Neural cell (in vitro differentiated cells): ENCODE measurements at regions not wholly inside any gene's neighbourhood (a gene's known extent, or its start where the extent isn't known, plus 50 kb on each side); places are given as distances from the start of the nearest gene placed in this dataset.

Source experiments
- H2AFZ ChIP-seq: fragments of 200-600, 300-800 bp; sonication (generic), shearing (Covaris generic); 2 replicates; pipeline ENCODE4 v1.6.0; 2014; ENCODE audit warnings: low read depth, mild to moderate bottlenecking, antibody characterized with exemption, low read length, moderate library complexity
- H3F3A ChIP-seq: fragments of 200-600 bp; shearing (Covaris generic); 2 replicates; pipeline ENCODE4 v1.6.1; 2016; ENCODE audit warnings: mild to moderate bottlenecking, moderate library complexity, mixed read lengths, antibody characterized with exemption, low read length; ENCODE audit not compliant: insufficient read depth, poor library complexity, severe bottlenecking
- H3K27ac ChIP-seq: fragments of 200-600, 300-800 bp; sonication (generic), shearing (Covaris generic); 2 replicates; pipeline ENCODE4 v1.5.1; 2014; ENCODE audit warnings: mild to moderate bottlenecking, low read length, moderate library complexity
- H3K27me3 ChIP-seq: fragments of 300-800, 200-600 bp; sonication (generic), shearing (Covaris generic); 2 replicates; pipeline ENCODE4 v1.6.0; 2014; ENCODE audit warnings: mild to moderate bottlenecking, low read depth, low read length, moderate library complexity; ENCODE audit not compliant: insufficient read depth
- H3K36me3 ChIP-seq: fragments of 300-800, 200-600 bp; sonication (generic), shearing (Covaris generic); 2 replicates; pipeline ENCODE4 v1.5.1; 2014; ENCODE audit warnings: mild to moderate bottlenecking, antibody characterized with exemption, low read length, moderate library complexity; ENCODE audit not compliant: insufficient read depth
- H3K4me2 ChIP-seq: fragments of 300-800, 200-600 bp; sonication (generic), shearing (Covaris generic); 2 replicates; pipeline ENCODE4 v1.6.0; 2014; ENCODE audit warnings: mild to moderate bottlenecking, low read length
- H3K4me3 ChIP-seq: fragments of 300-800, 200-600 bp; sonication (generic), shearing (Covaris generic); 2 replicates; pipeline ENCODE4 v1.5.1; 2014; ENCODE audit warnings: mild to moderate bottlenecking, low read length, moderate library complexity
- H3K79me2 ChIP-seq: fragments of 200-600 bp; shearing (Covaris generic); replicated peaks from 2 replicates; pipeline ENCODE4 v1.6.0; 2014; ENCODE audit warnings: mild to moderate bottlenecking, low read length, moderate library complexity; ENCODE audit not compliant: insufficient read depth
- H3K9ac ChIP-seq: fragments of 300-800, 200-600 bp; sonication (generic), shearing (Covaris generic); 2 replicates; pipeline ENCODE4 v1.6.1; 2016; ENCODE audit warnings: mild to moderate bottlenecking, low read length, mixed read lengths
- H3K9me2 ChIP-seq: fragments of 200-600 bp; shearing (Covaris generic); 2 replicates; pipeline ENCODE4 v1.6.1; 2016; ENCODE audit warnings: mild to moderate bottlenecking, low read length, mixed read lengths; ENCODE audit not compliant: insufficient read depth
- H3K9me3 ChIP-seq: fragments of 200-600, 300-800 bp; sonication (generic), shearing (Covaris generic); 2 replicates; pipeline ENCODE4 v1.6.1; 2016; ENCODE audit warnings: mild to moderate bottlenecking, mixed run types, low read length, moderate library complexity, mixed read lengths
- H4K20me1 ChIP-seq: fragments of 200-600 bp; shearing (Covaris generic); 2 replicates; pipeline ENCODE4 v1.6.1; 2016; ENCODE audit warnings: mild to moderate bottlenecking, mixed run types; ENCODE audit not compliant: insufficient read depth
- EP300 ChIP-seq: fragments of 450-650 bp; conservative IDR thresholded peaks from 2 replicates; pipeline ENCODE4 v1.6.1; 2014; ENCODE audit warnings: antibody characterized with exemption, mild to moderate bottlenecking, moderate library complexity; ENCODE audit not compliant: poor library complexity, severe bottlenecking
- EZH2 ChIP-seq: fragments of 200-600, 300-800 bp; shearing (Covaris generic), sonication (generic); IDR thresholded peaks from 2 replicates; pipeline ENCODE4 v1.6.1; 2014; ENCODE audit warnings: antibody characterized with exemption, low read length, borderline replicate concordance, mild to moderate bottlenecking; ENCODE audit not compliant: insufficient read depth, poor library complexity, severe bottlenecking
- MXI1 ChIP-seq: fragments of 450-650 bp; conservative IDR thresholded peaks from 2 replicates; pipeline ENCODE4 v1.6.1; 2014; ENCODE audit warnings: antibody characterized with exemption, mild to moderate bottlenecking; ENCODE audit not compliant: poor library complexity, severe bottlenecking
- POLR2AphosphoS5 ChIP-seq: IDR thresholded peaks from 2 replicates; pipeline ENCODE4 v1.6.1; 2012
- RAD21 ChIP-seq: fragments of 450-650 bp; conservative IDR thresholded peaks from 2 replicates; pipeline ENCODE4 v1.6.1; 2014; ENCODE audit warnings: antibody characterized with exemption, mild to moderate bottlenecking, moderate library complexity
- SMC3 ChIP-seq: fragments of 450-650 bp; conservative IDR thresholded peaks from 2 replicates; pipeline ENCODE4 v1.6.1; 2014; ENCODE audit warnings: antibody characterized with exemption, mild to moderate bottlenecking, moderate library complexity; ENCODE audit not compliant: poor library complexity
- TAF1 ChIP-seq: IDR thresholded peaks from 2 replicates; pipeline ENCODE4 v1.6.1; 2012; ENCODE audit warnings: low read depth
- TF ChIP-seq, protein P1 (sequence below): fragments of 450-650 bp; IDR thresholded peaks from 2 replicates; pipeline ENCODE4 v1.5.1; 2014; ENCODE audit warnings: antibody characterized with exemption, mild to moderate bottlenecking, moderate library complexity; ENCODE audit not compliant: poor library complexity, severe bottlenecking
- TF ChIP-seq, protein P2 (sequence below): IDR thresholded peaks from 2 replicates; pipeline ENCODE4 v1.6.1; 2012; ENCODE audit warnings: borderline replicate concordance

DNA sequence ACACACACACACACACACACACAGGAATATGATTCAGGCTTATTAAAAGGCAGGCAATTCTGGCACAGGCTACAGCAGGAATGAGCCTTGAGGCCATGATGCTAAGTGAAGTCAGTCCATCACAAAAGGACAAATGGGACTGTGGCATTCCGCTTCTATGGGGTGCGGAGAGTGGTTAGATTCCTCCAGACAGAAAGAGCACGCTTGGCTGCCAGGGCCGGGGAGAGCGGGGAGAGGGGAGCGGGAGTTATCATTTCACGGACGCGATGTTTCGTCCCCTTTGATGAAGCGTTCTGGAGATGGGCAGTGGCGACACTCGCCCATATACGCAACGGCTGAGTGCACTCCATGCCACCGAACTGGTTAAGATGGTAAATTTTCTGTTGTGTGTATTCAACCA, 58.5 kb upstream of the FAM174B start:
- no peaks in the 10 kb centered on the region for H3K36me3 ChIP-seq
- H3K27me3 ChIP-seq: no peaks in the 10 kb centered on the region
- no peaks in the 10 kb centered on the region for H3F3A ChIP-seq
- H3K79me2 ChIP-seq: no peaks in the 10 kb centered on the region
- no peaks in the 10 kb centered on the region for H3K9me3 ChIP-seq
- H3K9ac ChIP-seq: peak overlapping the region; percentile 87
- H3K4me3 ChIP-seq: peak overlapping the region; percentile 80
- no peaks in the 10 kb centered on the region for H4K20me1 ChIP-seq
- peak overlapping the region; percentile 86 for H3K27ac ChIP-seq
- no peaks in the 10 kb centered on the region for H3K9me2 ChIP-seq
- H2AFZ ChIP-seq: peak overlapping the region; percentile 65
- peak overlapping the region; percentile 83 for H3K4me2 ChIP-seq
- TF ChIP-seq, protein P1, sequence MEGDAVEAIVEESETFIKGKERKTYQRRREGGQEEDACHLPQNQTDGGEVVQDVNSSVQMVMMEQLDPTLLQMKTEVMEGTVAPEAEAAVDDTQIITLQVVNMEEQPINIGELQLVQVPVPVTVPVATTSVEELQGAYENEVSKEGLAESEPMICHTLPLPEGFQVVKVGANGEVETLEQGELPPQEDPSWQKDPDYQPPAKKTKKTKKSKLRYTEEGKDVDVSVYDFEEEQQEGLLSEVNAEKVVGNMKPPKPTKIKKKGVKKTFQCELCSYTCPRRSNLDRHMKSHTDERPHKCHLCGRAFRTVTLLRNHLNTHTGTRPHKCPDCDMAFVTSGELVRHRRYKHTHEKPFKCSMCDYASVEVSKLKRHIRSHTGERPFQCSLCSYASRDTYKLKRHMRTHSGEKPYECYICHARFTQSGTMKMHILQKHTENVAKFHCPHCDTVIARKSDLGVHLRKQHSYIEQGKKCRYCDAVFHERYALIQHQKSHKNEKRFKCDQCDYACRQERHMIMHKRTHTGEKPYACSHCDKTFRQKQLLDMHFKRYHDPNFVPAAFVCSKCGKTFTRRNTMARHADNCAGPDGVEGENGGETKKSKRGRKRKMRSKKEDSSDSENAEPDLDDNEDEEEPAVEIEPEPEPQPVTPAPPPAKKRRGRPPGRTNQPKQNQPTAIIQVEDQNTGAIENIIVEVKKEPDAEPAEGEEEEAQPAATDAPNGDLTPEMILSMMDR: no peak
- TF ChIP-seq TAF1: peak; percentile 57
- TF ChIP-seq RAD21: peak; percentile 6

DNA sequence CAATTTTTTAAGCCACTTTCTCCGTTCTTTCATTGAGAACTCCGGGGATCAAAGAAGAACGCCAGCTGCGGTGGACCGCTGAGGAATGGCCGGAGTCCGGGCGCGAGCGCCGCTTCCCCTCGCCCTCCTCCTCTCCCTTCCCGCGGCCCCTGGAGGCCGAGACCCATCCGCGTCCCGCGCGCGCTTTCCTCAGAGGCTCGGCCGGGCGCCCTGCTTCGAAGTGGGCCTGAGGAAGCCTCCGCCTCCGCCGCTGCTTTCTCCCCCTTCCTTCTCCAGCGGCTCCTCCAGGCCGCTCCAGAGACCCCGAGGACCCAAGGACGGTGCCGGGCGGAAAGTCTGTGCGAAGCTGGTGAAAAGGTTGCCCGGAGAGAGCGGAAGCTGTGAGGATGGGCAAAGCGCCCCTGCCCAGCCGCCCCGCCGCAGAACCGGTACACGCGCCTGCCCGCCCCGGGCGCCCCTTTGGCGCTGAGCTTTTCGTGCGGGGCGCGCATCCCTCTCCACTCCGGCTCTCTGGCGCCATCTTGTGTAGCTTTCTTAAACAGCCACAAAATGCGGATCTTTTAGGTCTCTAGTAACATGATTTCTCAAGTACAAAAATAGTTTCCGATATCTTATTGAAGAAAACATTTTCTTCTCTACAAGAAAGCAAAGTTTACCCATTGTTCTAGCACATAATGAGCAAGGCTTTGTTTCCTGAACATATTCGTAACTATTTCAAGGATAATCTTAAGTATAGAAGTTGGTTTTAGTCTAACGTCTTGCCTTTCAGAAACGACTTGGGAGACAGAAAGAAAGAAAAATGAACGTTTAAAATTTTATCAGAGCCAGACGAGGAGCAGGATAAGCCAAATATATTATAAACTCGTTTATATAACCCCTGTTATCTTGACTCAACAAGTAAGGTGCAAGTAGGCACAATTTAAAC, 59.2 kb upstream of the FAM174B start:
- peak; percentile 80 for TF ChIP-seq POLR2AphosphoS5
- no peak for TF ChIP-seq EZH2
- TF ChIP-seq, protein P2, sequence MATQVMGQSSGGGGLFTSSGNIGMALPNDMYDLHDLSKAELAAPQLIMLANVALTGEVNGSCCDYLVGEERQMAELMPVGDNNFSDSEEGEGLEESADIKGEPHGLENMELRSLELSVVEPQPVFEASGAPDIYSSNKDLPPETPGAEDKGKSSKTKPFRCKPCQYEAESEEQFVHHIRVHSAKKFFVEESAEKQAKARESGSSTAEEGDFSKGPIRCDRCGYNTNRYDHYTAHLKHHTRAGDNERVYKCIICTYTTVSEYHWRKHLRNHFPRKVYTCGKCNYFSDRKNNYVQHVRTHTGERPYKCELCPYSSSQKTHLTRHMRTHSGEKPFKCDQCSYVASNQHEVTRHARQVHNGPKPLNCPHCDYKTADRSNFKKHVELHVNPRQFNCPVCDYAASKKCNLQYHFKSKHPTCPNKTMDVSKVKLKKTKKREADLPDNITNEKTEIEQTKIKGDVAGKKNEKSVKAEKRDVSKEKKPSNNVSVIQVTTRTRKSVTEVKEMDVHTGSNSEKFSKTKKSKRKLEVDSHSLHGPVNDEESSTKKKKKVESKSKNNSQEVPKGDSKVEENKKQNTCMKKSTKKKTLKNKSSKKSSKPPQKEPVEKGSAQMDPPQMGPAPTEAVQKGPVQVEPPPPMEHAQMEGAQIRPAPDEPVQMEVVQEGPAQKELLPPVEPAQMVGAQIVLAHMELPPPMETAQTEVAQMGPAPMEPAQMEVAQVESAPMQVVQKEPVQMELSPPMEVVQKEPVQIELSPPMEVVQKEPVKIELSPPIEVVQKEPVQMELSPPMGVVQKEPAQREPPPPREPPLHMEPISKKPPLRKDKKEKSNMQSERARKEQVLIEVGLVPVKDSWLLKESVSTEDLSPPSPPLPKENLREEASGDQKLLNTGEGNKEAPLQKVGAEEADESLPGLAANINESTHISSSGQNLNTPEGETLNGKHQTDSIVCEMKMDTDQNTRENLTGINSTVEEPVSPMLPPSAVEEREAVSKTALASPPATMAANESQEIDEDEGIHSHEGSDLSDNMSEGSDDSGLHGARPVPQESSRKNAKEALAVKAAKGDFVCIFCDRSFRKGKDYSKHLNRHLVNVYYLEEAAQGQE: peak; percentile 72
- TF ChIP-seq TAF1: peak; percentile 40
- peak; percentile 82 for TF ChIP-seq MXI1
- TF ChIP-seq, protein P1: peak; percentile 96
- TF ChIP-seq RAD21: peak; percentile 98
- TF ChIP-seq SMC3: peak; percentile 97
- peak; percentile 17 for TF ChIP-seq EP300
- Histone ChIP-seq H3K9ac (peak overlapping the region; percentile 87), H3K36me3 (no peaks in the 10 kb centered on the region), H3K9me2 (no peaks in the 10 kb centered on the region), H3K9me3 (no peaks in the 10 kb centered on the region), H3K4me3 (peak overlapping the region; percentile 80), H3K4me2 (peak overlapping the region; percentile 83), H3K27me3 (no peaks in the 10 kb centered on the region), H3K79me2 (no peaks in the 10 kb centered on the region), H2AFZ (peak overlapping the region; percentile 65), H3F3A (no peaks in the 10 kb centered on the region), H4K20me1 (no peaks in the 10 kb centered on the region), H3K27ac (peak overlapping the region; percentile 86)
